ENCODE measurements at regions not wholly inside any gene's neighbourhood (a gene's known extent, or its start where the extent isn't known, plus 50 kb on each side); places are given as distances from the start of the nearest gene placed in this dataset.

DNA sequence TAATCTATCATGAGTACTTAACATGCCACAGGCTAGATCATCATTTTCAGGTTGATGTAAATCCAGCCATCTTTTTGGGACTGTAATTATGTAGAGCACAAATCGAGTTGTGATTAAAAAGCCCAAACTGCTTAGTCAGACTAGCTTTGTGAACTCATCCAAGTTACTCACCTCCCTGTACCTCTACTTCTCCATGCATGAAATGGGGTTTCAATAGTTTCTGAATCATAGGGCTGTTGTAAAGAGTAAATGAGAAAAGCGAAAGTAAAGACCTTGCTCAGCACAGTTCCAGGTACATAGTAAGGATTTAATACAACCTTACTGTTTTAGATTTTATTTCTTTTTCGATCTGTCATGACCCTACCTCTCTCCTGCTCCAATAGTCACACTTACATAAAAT lies 85.6 kb upstream of the GAP43 start:
- no peak for DNase-seq

DNA sequence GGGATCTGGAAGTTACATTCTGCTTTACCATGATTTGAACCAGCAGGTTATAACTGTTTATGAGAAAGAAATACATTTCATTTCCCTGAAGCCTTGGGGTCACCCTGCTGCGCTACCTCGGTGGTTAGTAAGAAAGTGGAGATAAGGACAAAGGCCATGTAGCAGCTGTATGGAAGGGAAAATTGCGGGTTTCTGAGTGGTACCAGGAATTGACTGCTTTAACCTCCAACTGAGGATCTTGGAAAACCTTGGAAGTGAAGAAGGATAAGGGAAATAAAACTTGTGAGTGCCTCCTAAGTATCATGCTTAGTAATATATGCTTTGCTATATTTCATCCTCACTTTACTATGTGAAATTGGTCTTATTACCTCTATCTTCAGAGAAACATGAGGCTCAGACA lies 76.1 kb upstream of the GAP43 start:
- DNase-seq: no peak

- no peak for DNase-seq
These were observed 74.7 kb upstream of the GAP43 start for GRCh38 chr3:115548611-115549010.

- DNase-seq: no peak
These were observed 74.2 kb upstream of the GAP43 start for GRCh38 chr3:115549071-115549470.

DNA sequence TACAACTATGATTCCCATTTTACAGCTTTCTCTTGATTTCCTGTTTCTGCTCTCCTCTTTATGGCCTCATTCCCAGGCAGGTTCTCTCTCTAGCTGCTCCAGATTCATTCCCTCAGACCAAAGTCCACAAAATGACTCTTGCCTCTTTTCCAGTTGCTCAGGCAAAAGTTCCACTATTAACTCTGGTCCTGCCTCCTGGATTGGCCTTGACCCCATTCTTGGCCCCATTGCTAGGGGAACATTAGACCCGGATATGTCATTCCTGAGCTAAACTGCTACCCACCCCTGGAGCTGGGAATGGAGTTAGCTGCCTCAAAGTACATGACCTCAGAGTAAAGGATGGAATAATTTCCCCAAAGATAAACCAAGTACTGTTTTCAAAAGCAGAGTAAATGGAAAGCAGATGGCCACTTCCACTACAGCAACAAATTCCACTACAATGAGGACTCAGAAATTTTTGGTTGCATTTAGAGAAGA lies 73.0 kb upstream of the GAP43 start:
- DNase-seq: no peak

- no peak for DNase-seq
These were observed 72.3 kb upstream of the GAP43 start for GRCh38 chr3:115551016-115551415.

- no peak for DNase-seq
These were observed 71.3 kb upstream of the GAP43 start for GRCh38 chr3:115552007-115552406.

DNA sequence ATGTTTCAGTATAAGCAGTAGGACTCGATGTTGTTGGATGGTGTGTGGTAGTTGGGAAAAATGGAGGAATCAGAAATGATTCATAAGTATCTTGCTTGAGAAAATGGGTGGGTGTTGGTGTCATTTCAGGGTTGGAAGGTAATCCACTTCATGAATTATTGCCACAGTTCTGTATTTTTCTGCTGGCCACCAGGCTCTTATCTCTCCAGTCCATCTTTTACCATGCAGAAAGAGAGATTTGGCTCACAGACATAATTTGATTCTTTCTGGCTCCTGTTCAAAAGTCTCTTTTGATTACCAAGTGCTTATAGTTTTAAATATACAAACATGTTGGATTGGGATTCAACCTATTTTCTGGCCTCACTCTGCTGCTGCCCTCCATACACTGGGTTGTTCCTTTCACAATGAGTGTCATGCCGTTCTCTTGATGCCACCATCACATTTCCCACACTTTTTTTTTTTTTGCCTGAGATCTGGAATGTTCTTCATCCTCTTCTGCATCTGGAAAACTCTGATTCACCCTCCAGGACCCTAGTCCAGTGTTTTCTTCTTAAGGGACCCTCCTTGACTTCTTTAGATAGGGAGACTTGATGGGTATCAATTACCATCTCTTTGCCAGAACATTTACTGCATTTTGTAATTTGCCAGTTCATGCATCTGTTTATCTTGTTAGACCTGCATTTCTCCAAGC lies 69.4 kb upstream of the GAP43 start:
- DNase-seq: no peak

- no peak for DNase-seq
These were observed 68.9 kb upstream of the GAP43 start for GRCh38 chr3:115554487-115554807.

GRCh38 chr3:115562636-115563267 lies 60.6 kb upstream of the GAP43 start:
- no peak for DNase-seq

DNA sequence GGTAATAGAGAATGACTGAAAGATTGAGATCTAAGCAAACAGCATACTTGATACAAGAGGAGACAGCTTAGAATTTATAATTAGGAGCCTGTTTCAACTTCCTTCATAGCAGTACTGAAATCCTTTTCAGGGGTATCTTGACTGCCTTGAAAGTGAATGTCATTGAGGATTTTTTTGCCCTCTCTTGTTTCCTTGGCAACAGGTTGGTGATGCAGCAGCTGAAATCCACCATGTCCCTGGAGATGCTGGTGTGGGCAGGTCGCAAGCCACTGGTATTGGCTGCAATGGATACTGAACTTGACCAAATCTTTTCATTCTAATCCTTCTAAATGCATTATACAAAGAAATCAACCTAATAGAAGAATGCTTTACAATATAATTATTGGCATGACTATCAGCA lies 59.3 kb upstream of the GAP43 start:
- no peak for DNase-seq

DNA sequence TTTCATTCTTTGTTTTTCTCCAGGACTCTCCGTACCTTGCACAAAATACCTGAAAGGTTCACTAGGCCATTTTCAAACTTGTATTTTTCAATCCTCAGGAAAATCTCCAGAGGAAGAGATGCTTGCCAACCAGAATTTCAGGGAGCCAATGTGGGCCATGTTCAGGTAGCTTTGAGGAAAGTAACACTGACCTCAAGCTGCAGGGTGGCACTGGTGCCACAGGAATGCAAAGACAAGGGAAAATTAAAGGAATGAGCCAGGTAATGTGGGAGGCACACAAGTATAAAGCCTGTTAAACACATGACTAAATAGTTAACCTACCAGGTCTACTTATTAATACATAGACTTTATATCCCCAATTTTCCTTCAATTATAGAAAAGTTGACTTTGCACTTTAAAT lies 51.9 kb upstream of the GAP43 start:
- no peak for DNase-seq
